A549 (cell line): ENCODE measurements at regions not wholly inside any gene's neighbourhood (a gene's known extent, or its start where the extent isn't known, plus 50 kb on each side); places are given as distances from the start of the nearest gene placed in this dataset.

Experiments
- ATAC-seq, 2 experiments: fragments of 200-7000 bp in 1 of 2; fragments of >200 bp in 1 of 2; cut with Nextera tagmentation in 1 of 2; cut with Tn5 transposase in 1 of 2; 3 replicates each; pipeline versions ENCODE4 v1.8.0 to v1.9.1; 2018 to 2020; ENCODE audit warnings: mild to moderate bottlenecking in 1 of 2, moderate library complexity in 1 of 2
- CTCF ChIA-PET: fragments of 300-600 bp; sonication (Branson Sonifier 250); formaldehyde crosslinking; extraction: SDS; loops from one replicate; lab custom pipeline; 2021; ENCODE audit warnings: antibody characterized with exemption, inconsistent platforms; lab: Yijun Ruan, JAX
- POLR2A ChIA-PET: fragments of 350-600 bp; formaldehyde crosslinking; extraction: SDS; loops from one replicate; lab custom pipeline; 2021; ENCODE audit warnings: antibody characterized with exemption, inconsistent platforms; lab: Yijun Ruan, JAX
- DNase-seq, 2 experiments: peaks; one replicate each; pipeline versions ENCODE4 v3.0.0 to v3.0.0-alpha.2; 2011 to 2016; ENCODE audit warnings: low read depth in 1 of 2, low spot score in 1 of 2
- FAIRE-seq: peaks from 2 replicates; lab custom pipeline; 2011; peaks lifted over from hg19 to GRCh38; lab: Jason Lieb, UNC
- H3K27ac ChIP-seq, 2 experiments: fragments of >200 bp; sonication (Bioruptor Twin); formaldehyde crosslinking; 3 replicates each; pipeline ENCODE4 v1.5.1; 2016 to 2017
- H3K4me1 ChIP-seq: fragments of >200 bp; sonication (Bioruptor Twin); formaldehyde crosslinking; 3 replicates; pipeline ENCODE4 v1.6.1; 2016
- H3K4me2 ChIP-seq: fragments of >200 bp; sonication (Bioruptor Twin); formaldehyde crosslinking; 3 replicates; pipeline ENCODE4 v1.6.1; 2016
- H3K4me3 ChIP-seq: fragments of >200 bp; sonication (Bioruptor Twin); formaldehyde crosslinking; 3 replicates; pipeline ENCODE4 v1.5.1; 2016
- H3K9me3 ChIP-seq: fragments of >200 bp; sonication (Bioruptor Twin); formaldehyde crosslinking; 3 replicates; pipeline ENCODE4 v1.6.1; 2016
- CBX2 ChIP-seq: fragments of 200-600 bp; sonication (generic); IDR thresholded peaks from 2 replicates; pipeline ENCODE4 v1.6.1; 2016; ENCODE audit warnings: low read depth, mild to moderate bottlenecking, borderline replicate concordance
- CBX8 ChIP-seq: fragments of 200-600 bp; sonication (generic); IDR thresholded peaks from 2 replicates; pipeline ENCODE4 v1.6.1; 2016
- CHD4 ChIP-seq: fragments of 200-600 bp; sonication (generic); IDR thresholded peaks from 2 replicates; pipeline ENCODE4 v1.6.1; 2016; ENCODE audit warnings: antibody characterized with exemption, mild to moderate bottlenecking, borderline replicate concordance
- EP300 ChIP-seq, 2 experiments: fragments of >200 bp; sonication (Bioruptor Twin); formaldehyde crosslinking; IDR thresholded peaks; 2 replicates in 1 of 2; 3 replicates in 1 of 2; pipeline ENCODE4 v1.6.1; 2016 to 2017
- HOXB13 ChIP-seq: fragments of 250-450 bp; sonication (Bioruptor Pico); IDR thresholded peaks from 2 replicates; pipeline ENCODE4 v1.5.0; 2020; ENCODE audit warnings: low read depth, mild to moderate bottlenecking, moderate library complexity
- HOXB5 ChIP-seq: fragments of 250-450 bp; sonication (Bioruptor Pico); IDR thresholded peaks from 2 replicates; pipeline ENCODE4 v1.5.0; 2020; ENCODE audit warnings: mild to moderate bottlenecking, moderate library complexity
- JUN ChIP-seq, 2 experiments: fragments of >200 bp; sonication (Bioruptor Twin); formaldehyde crosslinking; IDR thresholded peaks; 2 replicates in 1 of 2; 3 replicates in 1 of 2; pipeline ENCODE4 v1.6.1; 2016 to 2017
- JUNB ChIP-seq: fragments of >200 bp; sonication (Bioruptor Twin); formaldehyde crosslinking; IDR thresholded peaks from 2 replicates; pipeline ENCODE4 v1.6.1; 2016
- MAFK ChIP-seq: fragments of 450-650 bp; IDR thresholded peaks from 2 replicates; pipeline ENCODE4 v1.6.1; 2014; ENCODE audit not compliant: partially characterized antibody
- MYC ChIP-seq: IDR thresholded peaks from 2 replicates; pipeline ENCODE4 v1.6.1; 2012; ENCODE audit warnings: mild to moderate bottlenecking, inconsistent platforms, low read length, improper control_type of control experiment, borderline replicate concordance
- NPAS2 ChIP-seq: fragments of 250-450 bp; sonication (Bioruptor Pico); IDR thresholded peaks from 2 replicates; pipeline ENCODE4 v1.8.0; 2022; ENCODE audit warnings: mild to moderate bottlenecking, moderate library complexity, borderline replicate concordance
- RARB ChIP-seq: fragments of 250-450 bp; sonication (Bioruptor Pico); IDR thresholded peaks from 2 replicates; pipeline ENCODE4 v1.8.0; 2021; ENCODE audit warnings: mild to moderate bottlenecking, moderate library complexity
- TFCP2L1 ChIP-seq: fragments of 250-450 bp; sonication (Bioruptor Pico); IDR thresholded peaks from 2 replicates; pipeline ENCODE4 v1.5.0; 2021; ENCODE audit warnings: mild to moderate bottlenecking
- ZC3H11A ChIP-seq: fragments of 450-650 bp; IDR thresholded peaks from 2 replicates; pipeline ENCODE4 v1.6.1; 2014; ENCODE audit warnings: antibody characterized with exemption, mild to moderate bottlenecking
- ZFP36 ChIP-seq: fragments of 450-650 bp; IDR thresholded peaks from 2 replicates; pipeline ENCODE4 v1.6.1; 2014; ENCODE audit warnings: borderline replicate concordance; ENCODE audit not compliant: partially characterized antibody
- ZNF302 ChIP-seq: fragments of 250-450 bp; sonication (Bioruptor Pico); IDR thresholded peaks from 2 replicates; pipeline ENCODE4 v1.9.0; 2021; ENCODE audit warnings: inconsistent platforms, mild to moderate bottlenecking, moderate library complexity
- ZSCAN20 ChIP-seq: fragments of 250-450 bp; sonication (Bioruptor Pico); IDR thresholded peaks from 2 replicates; pipeline ENCODE4 v1.8.0; 2022; ENCODE audit warnings: mild to moderate bottlenecking, moderate library complexity
- WGBS: methylation state at CpG from one replicate; pipeline ENCODE4 v1.1.6; 2017; ENCODE audit errors: missing lambda C conversion rate; 5-methylcytosine and 5-hydroxymethylcytosine counted together
- TF ChIP-seq, protein P1 (sequence below): fragments of 250-450 bp; sonication (Bioruptor Pico); IDR thresholded peaks from 2 replicates; pipeline ENCODE4 v1.5.0; 2020; ENCODE audit warnings: low read depth, mild to moderate bottlenecking, moderate library complexity
- TF ChIP-seq, protein P2 (sequence below): IDR thresholded peaks from 2 replicates; pipeline ENCODE4 v1.6.1; 2012
- TF ChIP-seq, protein P3 (sequence below): fragments of >200 bp; sonication (Bioruptor Twin); formaldehyde crosslinking; IDR thresholded peaks from 3 replicates; pipeline ENCODE4 v1.6.1; 2016
- TF ChIP-seq, protein P4 (sequence below): fragments of >200 bp; sonication (Bioruptor Twin); formaldehyde crosslinking; IDR thresholded peaks from 2 replicates; pipeline ENCODE4 v1.6.1; 2016
- TF ChIP-seq, protein P5 (sequence below): IDR thresholded peaks from 2 replicates; pipeline ENCODE4 v1.6.1; 2012
- TF ChIP-seq, protein P6 (sequence below): fragments of 450-650 bp; IDR thresholded peaks from 2 replicates; pipeline ENCODE4 v1.6.1; 2014; ENCODE audit warnings: antibody characterized with exemption

DNA sequence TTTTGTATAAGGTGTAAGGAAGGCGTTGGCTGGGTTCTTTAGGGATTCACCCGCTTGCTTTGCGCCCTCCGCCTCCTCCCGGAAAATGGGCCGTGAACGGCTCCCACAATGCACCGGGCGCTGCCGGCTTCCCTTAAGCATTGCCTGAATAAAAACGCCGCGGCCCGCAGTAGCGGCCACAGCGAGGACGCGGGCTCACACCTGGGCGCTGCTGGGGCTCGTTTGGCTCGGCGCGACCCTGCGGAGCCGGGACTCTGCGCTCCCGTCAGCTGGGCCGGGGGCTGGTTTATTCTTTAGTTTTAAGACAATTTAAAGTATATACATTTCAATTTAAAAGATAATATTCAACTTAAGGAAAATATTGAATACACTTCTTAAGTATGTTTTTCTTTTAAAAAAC is 343.5 kb upstream of the RGMA start:
- FAIRE-seq: no peak
- H3K27ac ChIP-seq: no peak overlapping the region
- H3K4me3 ChIP-seq: no peak overlapping the region
- H3K4me1 ChIP-seq: no peaks in the 10 kb centered on the region
- H3K9me3 ChIP-seq: no peaks in the 10 kb centered on the region; the same call in 2 of the 3 replicates
- no peak for DNase-seq
- no peak for ATAC-seq
- H3K4me2 ChIP-seq: no peak overlapping the region
- WGBS: 71% methylated on average over 28 of the region's 28 CpGs
- POLR2A ChIA-PET: no interaction called here
- TF ChIP-seq, protein P1, sequence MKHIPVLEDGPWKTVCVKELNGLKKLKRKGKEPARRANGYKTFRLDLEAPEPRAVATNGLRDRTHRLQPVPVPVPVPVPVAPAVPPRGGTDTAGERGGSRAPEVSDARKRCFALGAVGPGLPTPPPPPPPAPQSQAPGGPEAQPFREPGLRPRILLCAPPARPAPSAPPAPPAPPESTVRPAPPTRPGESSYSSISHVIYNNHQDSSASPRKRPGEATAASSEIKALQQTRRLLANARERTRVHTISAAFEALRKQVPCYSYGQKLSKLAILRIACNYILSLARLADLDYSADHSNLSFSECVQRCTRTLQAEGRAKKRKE (CRISPR knock-in tag): no peak
- TF ChIP-seq, protein P2, sequence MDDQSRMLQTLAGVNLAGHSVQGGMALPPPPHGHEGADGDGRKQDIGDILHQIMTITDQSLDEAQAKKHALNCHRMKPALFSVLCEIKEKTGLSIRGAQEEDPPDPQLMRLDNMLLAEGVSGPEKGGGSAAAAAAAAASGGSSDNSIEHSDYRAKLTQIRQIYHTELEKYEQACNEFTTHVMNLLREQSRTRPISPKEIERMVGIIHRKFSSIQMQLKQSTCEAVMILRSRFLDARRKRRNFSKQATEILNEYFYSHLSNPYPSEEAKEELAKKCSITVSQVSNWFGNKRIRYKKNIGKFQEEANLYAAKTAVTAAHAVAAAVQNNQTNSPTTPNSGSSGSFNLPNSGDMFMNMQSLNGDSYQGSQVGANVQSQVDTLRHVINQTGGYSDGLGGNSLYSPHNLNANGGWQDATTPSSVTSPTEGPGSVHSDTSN: no peak
- TF ChIP-seq MYC: no peak
- TF ChIP-seq HOXB13: no peak
- no peak for TF ChIP-seq NPAS2 (CRISPR knock-in tag)
- no peak for TF ChIP-seq CHD4
- TF ChIP-seq JUNB: no peak
- no peak for TF ChIP-seq RARB (CRISPR knock-in tag)
- TF ChIP-seq, protein P3, sequence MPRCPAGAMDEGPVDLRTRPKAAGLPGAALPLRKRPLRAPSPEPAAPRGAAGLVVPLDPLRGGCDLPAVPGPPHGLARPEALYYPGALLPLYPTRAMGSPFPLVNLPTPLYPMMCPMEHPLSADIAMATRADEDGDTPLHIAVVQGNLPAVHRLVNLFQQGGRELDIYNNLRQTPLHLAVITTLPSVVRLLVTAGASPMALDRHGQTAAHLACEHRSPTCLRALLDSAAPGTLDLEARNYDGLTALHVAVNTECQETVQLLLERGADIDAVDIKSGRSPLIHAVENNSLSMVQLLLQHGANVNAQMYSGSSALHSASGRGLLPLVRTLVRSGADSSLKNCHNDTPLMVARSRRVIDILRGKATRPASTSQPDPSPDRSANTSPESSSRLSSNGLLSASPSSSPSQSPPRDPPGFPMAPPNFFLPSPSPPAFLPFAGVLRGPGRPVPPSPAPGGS: no peak
- TF ChIP-seq, protein P4, sequence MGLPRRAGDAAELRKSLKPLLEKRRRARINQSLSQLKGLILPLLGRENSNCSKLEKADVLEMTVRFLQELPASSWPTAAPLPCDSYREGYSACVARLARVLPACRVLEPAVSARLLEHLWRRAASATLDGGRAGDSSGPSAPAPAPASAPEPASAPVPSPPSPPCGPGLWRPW: no peak
- TF ChIP-seq, protein P5, sequence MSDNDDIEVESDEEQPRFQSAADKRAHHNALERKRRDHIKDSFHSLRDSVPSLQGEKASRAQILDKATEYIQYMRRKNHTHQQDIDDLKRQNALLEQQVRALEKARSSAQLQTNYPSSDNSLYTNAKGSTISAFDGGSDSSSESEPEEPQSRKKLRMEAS: no peak
- TF ChIP-seq ZFP36: no peak
- no peak for TF ChIP-seq ZC3H11A
- TF ChIP-seq, all 56 proteins: peak for 0
- CTCF ChIA-PET: no interaction called here

DNA sequence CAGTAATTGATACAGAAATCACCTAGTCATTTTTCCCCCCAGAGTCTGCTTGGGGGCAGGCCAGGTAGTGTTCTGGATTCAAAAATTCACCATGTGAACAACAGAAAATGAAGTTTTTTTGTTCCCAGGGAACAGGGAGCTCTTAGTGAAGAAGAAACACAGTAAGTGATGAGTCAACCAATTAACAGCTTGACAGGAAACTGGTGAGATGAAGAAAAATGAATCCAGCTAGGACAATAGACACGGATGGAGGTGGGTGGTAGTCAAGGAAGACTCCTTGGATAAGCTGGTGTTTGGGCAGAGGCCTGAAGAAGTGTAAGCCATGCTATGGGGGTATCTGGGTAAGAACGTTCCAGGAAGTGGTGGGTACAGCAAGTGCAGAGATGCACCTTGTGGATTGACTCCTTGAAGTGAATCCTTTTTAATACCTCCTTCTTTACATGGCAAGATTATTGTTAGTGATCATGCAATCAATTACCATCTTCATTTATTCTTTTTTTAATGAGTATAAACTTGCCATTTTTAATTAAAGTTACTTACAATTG is 339.9 kb upstream of the RGMA start:
- WGBS: 0% methylated on average over 2 of the region's 2 CpGs
- ATAC-seq (no peak), FAIRE-seq (no peak), DNase-seq (no peak)
- Histone ChIP-seq H3K4me1 (no peaks in the 10 kb centered on the region), H3K9me3 (no peaks in the 10 kb centered on the region), H3K4me2 (no peak overlapping the region), H3K4me3 (no peak overlapping the region), H3K27ac (no peak overlapping the region)
- POLR2A ChIA-PET: no interaction called here
- CTCF ChIA-PET: interaction anchor here (0.7 to 1.3 kb wide), 3 partner anchors 13 to 200 kb away, joined by 3 read pairs; no protein-coding TSS in a partner anchor
- no peak for TF ChIP-seq MYC

DNA sequence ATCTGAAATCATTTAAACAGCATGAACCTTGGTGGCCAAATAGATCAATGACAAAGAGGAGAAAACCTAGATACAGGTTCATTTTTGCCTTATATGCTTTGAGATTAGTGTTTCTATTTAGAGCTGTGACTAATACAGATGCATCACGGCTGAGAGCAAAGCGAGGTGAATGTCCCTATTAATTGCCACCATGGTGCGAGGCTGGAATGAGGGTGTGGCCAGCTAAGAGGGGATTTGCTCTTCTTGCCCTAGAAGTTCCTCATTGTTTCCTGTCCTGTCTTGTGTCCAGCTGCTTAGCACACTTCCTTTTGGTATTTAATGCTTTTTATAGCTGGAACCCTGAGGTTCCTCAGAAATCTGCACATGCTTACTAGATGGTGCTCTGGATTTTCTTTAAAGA is 339.1 kb upstream of the RGMA start:
- FAIRE-seq (no peak), ATAC-seq (no peak), DNase-seq (no peak)
- no peaks in the 10 kb centered on the region for H3K9me3 ChIP-seq
- ChIA-PET POLR2A (interaction anchor here (0.6 kb wide), 1 partner anchor 413 kb away, joined by 3 read pairs; no protein-coding TSS in a partner anchor), CTCF (interaction anchor here (0.7 to 1.3 kb wide), 2 partner anchors 14 kb away, joined by 3 read pairs; no protein-coding TSS in a partner anchor)
- H3K4me2 ChIP-seq: no peak overlapping the region
- H3K4me3 ChIP-seq: no peak overlapping the region
- TF ChIP-seq CBX2: no peak
- TF ChIP-seq JUN (IDR thresholded peaks at IDR 0.05): no peak
- TF ChIP-seq RARB (CRISPR knock-in tag): no peak
- no peak for TF ChIP-seq ZSCAN20
- TF ChIP-seq, protein P4: no peak
- no peak for TF ChIP-seq NPAS2 (CRISPR knock-in tag)
- TF ChIP-seq HOXB5 (CRISPR knock-in tag): no peak
- no peak for TF ChIP-seq ZNF302
- TF ChIP-seq, protein P6, sequence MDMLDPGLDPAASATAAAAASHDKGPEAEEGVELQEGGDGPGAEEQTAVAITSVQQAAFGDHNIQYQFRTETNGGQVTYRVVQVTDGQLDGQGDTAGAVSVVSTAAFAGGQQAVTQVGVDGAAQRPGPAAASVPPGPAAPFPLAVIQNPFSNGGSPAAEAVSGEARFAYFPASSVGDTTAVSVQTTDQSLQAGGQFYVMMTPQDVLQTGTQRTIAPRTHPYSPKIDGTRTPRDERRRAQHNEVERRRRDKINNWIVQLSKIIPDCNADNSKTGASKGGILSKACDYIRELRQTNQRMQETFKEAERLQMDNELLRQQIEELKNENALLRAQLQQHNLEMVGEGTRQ: no peak
- TF ChIP-seq CBX8: no peak
- no peak for TF ChIP-seq EP300 (IDR thresholded peaks at IDR 0.05)
- TF ChIP-seq MAFK: no peak
- no peak for TF ChIP-seq TFCP2L1 (CRISPR knock-in tag)
- no peak overlapping the region for H3K27ac ChIP-seq
- H3K4me1 ChIP-seq: no peaks in the 10 kb centered on the region
- WGBS: 0% methylated on average over 3 of the region's 3 CpGs
